AG08395 (cell line): ENCODE measurements at regions not wholly inside any gene's neighbourhood (a gene's known extent, or its start where the extent isn't known, plus 50 kb on each side); places are given as distances from the start of the nearest gene placed in this dataset.

ENCODE experiments used
- DNase-seq: peaks from one replicate; pipeline ENCODE4 v3.0.0; 2012; ENCODE audit warnings: mixed read lengths, low spot score

GRCh38 chr15:46856839-46857502 lies 860.3 kb upstream of the SEMA6D start:
- DNase-seq, result no peak

GRCh38 chr15:46858150-46858549 lies 859.2 kb upstream of the SEMA6D start:
- no peak for DNase-seq

GRCh38 chr15:46861796-46862195 lies 855.5 kb upstream of the SEMA6D start:
- DNase-seq, result no peak

GRCh38 chr15:46865155-46865554 lies 852.1 kb upstream of the SEMA6D start:
- DNase-seq, result no peak

GRCh38 chr15:46872286-46872980 lies 844.9 kb upstream of the SEMA6D start:
- DNase-seq, result no peak

- DNase-seq, result no peak
These were observed 844.3 kb upstream of the SEMA6D start for GRCh38 chr15:46872981-46873330.

GRCh38 chr15:46879032-46879770 lies 838.1 kb upstream of the SEMA6D start:
- no peak for DNase-seq

GRCh38 chr15:46880791-46881190 lies 836.5 kb upstream of the SEMA6D start:
- DNase-seq, result no peak

- DNase-seq, result no peak
These were observed 824.6 kb upstream of the SEMA6D start for GRCh38 chr15:46892621-46893160.

- no peak for DNase-seq
These were observed 822.7 kb upstream of the SEMA6D start for GRCh38 chr15:46894644-46895043.

- DNase-seq, result no peak
These were observed 820.0 kb upstream of the SEMA6D start for GRCh38 chr15:46897266-46897665.

GRCh38 chr15:46901001-46901400 lies 816.3 kb upstream of the SEMA6D start:
- no peak for DNase-seq

- DNase-seq, result no peak
These were observed 799.5 kb upstream of the SEMA6D start for GRCh38 chr15:46917721-46918252.

- no peak for DNase-seq
These were observed 798.7 kb upstream of the SEMA6D start for GRCh38 chr15:46918462-46919140.

GRCh38 chr15:46921891-46922290 lies 795.4 kb upstream of the SEMA6D start:
- no peak for DNase-seq

- DNase-seq, result no peak
These were observed 786.9 kb upstream of the SEMA6D start for GRCh38 chr15:46930426-46930825.

GRCh38 chr15:46933332-46933731 lies 784.0 kb upstream of the SEMA6D start:
- DNase-seq, result no peak

- no peak for DNase-seq
These were observed 782.5 kb upstream of the SEMA6D start for GRCh38 chr15:46934851-46935250.

- DNase-seq, result no peak
These were observed 779.1 kb upstream of the SEMA6D start for GRCh38 chr15:46938169-46938568.

- DNase-seq, result no peak
These were observed 776.1 kb upstream of the SEMA6D start for GRCh38 chr15:46941241-46941640.

- DNase-seq, result no peak
These were observed 770.4 kb upstream of the SEMA6D start for GRCh38 chr15:46946953-46947352.

- DNase-seq, result no peak
These were observed 761.7 kb upstream of the SEMA6D start for GRCh38 chr15:46955576-46955975.
